Stimulated activated CD4-positive, alpha-beta T cell treated with anti-CD3 and anti-CD28 coated beads, Interleukin-2, amount 100 ng/mL, for 48 hours (primary cell): ENCODE measurements at regions not wholly inside any gene's neighbourhood (a gene's known extent, or its start where the extent isn't known, plus 50 kb on each side); places are given as distances from the start of the nearest gene placed in this dataset.

Source experiments
- DNase-seq, 2 donors: peaks; one replicate each; pipeline ENCODE4 v3.0.0-alpha.2; 2020

- DNase-seq: no peak
Measured at GRCh38 chr20:18971574-18971973, 158.0 kb downstream of the SCP2D1 start.

GRCh38 chr20:18972251-18972876 lies 158.8 kb downstream of the SCP2D1 start:
- no peak for DNase-seq

DNA sequence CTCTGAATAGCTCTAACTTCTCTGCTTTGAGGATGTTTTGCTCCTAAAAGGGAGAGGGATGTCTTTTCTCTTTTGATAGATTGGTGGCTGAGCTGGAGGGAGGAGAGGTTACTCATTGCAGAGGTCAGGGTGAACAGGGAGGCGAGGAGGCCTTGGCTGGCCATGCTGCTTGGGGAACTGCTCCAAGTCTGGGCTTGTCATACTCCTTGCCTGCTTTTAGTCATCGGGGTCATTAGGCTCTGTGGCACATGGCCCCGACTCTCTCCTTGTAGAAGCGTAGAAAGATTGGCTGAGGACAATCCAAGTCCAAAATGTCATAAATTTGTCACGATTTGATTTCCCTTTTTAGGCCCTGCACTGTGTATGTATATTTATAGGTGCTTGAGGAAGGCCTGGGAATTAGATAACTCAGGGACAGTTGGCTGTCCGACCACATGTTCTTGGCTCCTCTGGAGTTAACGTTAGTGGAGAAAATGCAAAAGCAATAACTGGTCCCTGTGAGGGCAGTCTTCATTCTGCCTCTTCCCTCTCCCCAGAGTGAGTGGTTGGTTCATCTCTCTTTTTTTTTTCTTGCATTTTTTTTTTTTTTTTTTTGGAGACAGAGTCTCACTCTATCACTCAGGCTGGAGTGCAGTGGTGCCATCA lies 160.1 kb downstream of the SCP2D1 start:
- no peak for DNase-seq

DNA sequence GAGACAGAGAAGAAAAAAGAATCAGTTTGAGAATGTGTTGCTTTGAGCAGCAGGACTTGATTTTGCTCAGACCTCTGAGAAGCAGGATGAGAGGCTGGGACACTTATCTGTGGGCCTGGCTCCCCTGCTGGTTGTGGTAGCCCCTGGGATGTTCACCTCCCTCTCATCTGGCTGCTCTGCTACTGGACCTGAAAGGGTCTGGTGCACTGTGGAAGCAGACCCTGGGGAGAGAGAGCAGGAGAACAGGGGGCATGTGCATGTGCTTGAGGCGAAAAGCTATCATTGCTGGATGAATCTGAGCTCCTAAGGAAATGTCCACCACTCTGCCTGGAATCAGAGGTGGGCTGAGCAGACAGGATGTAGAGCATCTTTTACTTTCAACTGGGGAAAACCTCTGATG lies 161.1 kb downstream of the SCP2D1 start:
- DNase-seq: no peak

GRCh38 chr20:18977441-18977840 lies 163.9 kb downstream of the SCP2D1 start:
- no peak for DNase-seq

- DNase-seq: no peak
Measured at GRCh38 chr20:18978311-18978710, 164.7 kb downstream of the SCP2D1 start.

DNA sequence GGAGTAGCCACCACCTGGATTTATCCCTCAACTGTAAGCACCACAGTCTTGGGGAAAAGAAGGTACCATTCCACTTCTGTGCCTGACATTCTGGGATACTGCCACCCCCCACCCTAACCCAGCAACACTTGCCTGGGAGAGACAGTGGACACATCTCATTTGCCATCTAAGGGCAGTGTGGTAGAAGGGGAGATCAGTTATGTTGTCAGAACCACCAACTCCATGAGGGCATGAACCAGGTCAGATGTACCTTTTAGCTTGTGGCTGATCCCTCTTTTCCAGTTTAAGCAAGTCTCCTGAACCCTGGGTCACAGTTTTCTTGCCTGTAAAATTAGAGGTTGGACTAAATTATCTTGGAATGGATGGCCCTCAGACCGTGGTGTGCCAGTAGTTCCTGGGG lies 165.5 kb downstream of the SCP2D1 start:
- DNase-seq: no peak

- no peak for DNase-seq
Measured at GRCh38 chr20:18981962-18982539, 168.5 kb downstream of the SCP2D1 start.

GRCh38 chr20:18983796-18984195 lies 170.2 kb downstream of the SCP2D1 start:
- DNase-seq: no peak

GRCh38 chr20:18984238-18985200 lies 170.9 kb downstream of the SCP2D1 start:
- no peak for DNase-seq

GRCh38 chr20:18985551-18985950 lies 172.0 kb downstream of the SCP2D1 start:
- no peak for DNase-seq

GRCh38 chr20:18986146-18986830 lies 172.7 kb downstream of the SCP2D1 start:
- no peak for DNase-seq

DNA sequence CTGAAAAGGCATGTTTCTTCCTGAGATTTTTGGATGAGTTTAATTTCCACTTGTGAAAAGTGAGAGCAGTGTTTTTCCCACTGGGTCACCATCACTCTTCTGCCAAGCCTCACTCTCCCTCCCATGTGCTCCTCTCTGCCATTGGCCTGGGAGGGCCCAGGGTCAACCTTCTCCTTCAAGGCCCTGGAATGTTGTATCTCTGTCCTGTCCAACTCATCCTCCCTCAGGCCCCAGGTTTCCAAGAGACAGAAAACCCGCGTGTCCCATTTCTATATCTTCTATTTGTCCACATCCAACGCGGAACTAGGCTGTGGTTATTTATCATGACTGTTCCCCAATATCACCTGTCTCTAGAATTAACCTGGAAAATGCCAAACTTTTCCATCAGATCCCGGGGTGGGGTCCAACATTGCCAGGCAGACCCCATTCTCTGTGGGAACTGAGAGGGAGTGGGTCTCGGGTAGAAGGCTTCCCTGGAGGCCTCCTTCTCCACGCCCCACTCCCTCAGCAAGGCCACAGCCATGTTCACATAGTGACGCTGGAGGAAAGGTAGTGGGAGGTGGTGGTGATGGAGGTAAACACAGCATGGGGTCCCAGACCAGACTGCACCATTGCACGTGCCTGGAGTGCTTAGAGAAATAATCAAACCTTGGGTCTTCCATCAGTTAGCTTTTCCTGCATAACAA lies 173.5 kb downstream of the SCP2D1 start:
- no peak for DNase-seq

DNA sequence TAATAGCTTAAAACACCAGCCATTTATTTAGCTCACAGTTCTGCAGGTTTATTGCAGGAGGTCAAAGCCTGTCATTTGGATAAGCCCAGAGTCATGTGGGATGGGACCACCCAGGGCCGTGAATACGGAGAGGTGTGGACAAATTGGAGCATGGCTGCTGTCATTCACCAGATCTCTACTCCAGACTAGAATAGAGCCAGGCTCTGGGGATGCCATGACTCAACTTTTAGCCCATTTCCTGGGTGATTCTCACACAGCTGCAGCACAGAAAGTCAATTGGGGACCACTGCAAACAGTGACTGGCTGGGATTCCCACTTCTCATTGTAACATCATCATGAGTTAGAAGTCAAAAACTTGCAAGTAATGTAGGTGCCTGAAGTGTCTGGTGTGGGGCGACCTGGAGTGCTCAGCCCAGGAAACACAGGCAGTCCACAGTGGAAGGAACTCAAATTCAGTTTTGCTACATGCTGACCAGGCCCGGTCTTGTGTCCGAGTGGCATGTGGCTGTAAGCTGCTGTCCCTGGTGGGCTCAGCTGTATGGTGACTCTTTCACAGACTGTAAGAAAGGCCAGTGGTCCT lies 174.3 kb downstream of the SCP2D1 start:
- no peak for DNase-seq

DNA sequence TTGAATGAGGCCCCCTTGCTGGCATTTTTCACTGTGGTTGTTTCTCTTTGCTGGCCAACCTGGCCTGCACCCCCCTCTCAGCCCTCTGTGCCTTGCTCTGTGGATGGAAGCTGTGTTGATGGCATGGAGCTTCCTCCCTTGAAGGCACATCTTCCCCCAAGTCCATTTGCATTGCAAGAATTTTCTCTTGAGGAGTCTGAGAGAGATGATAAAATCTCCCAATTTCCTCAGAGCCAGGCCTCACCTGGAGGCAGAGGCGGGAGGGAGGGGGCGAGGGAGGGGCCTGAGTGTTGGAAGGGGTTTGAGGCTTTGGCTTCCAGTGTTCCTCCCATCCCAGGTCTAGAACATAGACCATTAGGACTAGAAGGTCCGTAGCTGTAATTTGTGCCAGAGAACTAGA lies 175.1 kb downstream of the SCP2D1 start:
- no peak for DNase-seq

DNA sequence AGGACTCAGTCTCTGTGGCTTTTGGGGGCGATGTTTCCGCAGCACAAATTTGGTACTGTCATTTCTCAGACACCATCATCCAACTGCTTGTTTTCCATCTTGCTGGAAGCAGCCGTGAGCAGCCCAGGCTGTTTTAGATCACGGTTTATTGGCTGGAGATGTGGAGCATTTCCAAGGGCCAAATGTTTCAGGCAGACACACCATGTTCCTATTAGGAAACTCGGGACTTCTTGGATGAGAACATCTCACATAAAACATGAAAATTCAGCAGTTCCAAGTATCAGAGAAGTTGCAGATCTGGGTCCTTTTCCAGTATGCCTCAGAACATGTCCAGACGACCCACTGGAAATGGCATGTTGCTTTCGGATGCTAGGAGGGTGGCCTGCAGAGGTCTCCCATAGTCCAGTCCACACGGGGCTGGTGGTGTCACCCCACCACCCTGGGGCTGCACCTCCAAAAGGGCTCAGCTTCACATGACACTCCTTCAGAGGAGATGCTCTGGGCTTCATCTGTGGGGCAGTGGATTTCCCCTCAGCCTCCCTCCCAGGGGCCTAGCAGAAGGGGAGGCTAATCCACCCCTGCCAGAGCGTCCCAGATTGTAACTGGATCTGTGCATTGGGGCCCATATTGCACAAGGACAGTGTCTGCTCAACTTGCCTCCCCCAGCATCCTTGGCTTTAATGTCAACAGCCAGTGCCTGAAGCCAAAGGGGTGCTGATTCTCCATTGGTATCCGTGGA lies 176.3 kb downstream of the SCP2D1 start:
- DNase-seq: no peak

DNA sequence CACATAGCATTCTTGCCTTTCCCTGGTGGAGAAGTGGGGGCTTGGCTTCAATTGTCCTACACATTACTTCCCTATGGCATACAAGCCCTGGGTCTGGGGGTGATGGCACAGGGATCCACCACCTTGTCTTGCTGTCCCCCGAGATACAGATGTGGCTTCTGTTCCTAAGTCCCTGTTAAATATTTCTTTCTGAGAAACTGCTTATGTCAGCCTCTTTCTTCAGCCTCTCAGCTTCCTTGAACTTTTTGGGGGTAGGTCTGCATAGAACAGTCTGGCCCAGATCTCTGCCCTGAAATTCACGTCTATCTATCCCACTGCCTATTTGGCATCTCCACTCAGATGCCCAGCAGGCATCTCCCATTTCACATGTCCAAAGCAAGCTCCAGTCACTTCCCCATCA lies 177.4 kb downstream of the SCP2D1 start:
- no peak for DNase-seq

DNA sequence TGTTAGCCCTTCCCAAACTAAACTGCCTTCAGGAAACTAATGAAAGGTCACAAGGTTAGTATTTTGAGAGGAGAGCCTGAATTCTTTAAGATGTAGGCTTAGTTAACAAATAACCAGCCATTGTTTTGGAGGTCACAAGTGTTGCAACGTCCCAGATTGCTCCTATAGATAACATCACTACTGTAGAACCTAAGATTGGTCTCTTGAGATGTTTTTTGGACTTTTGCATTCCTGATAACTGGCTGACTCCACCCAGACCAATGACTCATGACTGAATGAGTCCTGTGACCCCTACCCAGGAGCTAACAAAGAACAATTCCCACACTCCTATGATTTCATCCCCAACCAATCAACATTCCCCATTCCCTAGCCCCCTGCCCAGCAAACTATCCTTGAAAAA lies 178.8 kb downstream of the SCP2D1 start:
- DNase-seq: no peak

DNA sequence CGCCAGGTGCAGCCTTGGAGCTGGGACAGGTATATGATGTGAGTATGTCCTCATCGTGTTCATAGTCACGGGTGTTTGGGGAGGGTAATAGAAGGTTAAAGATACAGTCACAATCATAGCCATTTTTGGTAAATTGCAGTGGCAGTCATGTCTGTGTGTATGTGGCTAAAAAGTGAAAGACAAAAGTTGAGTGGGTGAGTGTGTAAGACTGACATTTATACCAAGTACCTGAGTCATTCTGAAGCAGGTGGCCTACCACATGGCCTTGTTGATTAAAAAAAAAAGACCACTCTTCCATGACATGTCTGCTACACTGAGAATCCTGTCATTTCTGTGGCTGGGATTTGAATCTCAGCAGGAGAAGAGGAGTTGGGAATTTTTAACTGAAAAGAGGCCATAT lies 181.9 kb downstream of the SCP2D1 start:
- DNase-seq: no peak

- no peak for DNase-seq
Measured at GRCh38 chr20:18999086-18999485, 185.5 kb downstream of the SCP2D1 start.

- DNase-seq: no peak
Measured at GRCh38 chr20:19000078-19000477, 186.5 kb downstream of the SCP2D1 start.
